Activated CD8-positive, alpha-beta T cell treated with anti-CD3 and anti-CD28 coated beads, Interleukin-2, amount 10 ng/mL, durations not matched to agents 7 days and 5 days (primary cell): ENCODE measurements at regions not wholly inside any gene's neighbourhood (a gene's known extent, or its start where the extent isn't known, plus 50 kb on each side); places are given as distances from the start of the nearest gene placed in this dataset.

ENCODE experiments used
- ATAC-seq: fragments of 150-1000 bp; cut with Tn5 transposase; one replicate; pipeline ENCODE4 v1.10.0; 2021; ENCODE audit warnings: moderate library complexity
- CTCF ChIA-PET: fragments of 350-600 bp; sonication (Branson Sonifier 250); formaldehyde crosslinking; loops from one replicate; lab custom pipeline; 2021; ENCODE audit warnings: antibody characterized with exemption; lab: Charles Lee
- POLR2A ChIA-PET: fragments of 350-600 bp; sonication (Branson Sonifier 250); formaldehyde crosslinking; loops from one replicate; lab custom pipeline; 2021; ENCODE audit warnings: antibody characterized with exemption; lab: Charles Lee
- DNase-seq: peaks from one replicate; pipeline ENCODE4 v3.0.0-alpha.2; 2020
- H3K27ac Mint-ChIP-seq: one replicate; pipeline ENCODE4 v1.8.0; 2021; ENCODE audit warnings: mild to moderate bottlenecking, mixed read lengths
- H3K27me3 Mint-ChIP-seq: one replicate; pipeline ENCODE4 v1.8.0; 2021; ENCODE audit warnings: low read depth, mixed read lengths
- H3K36me3 Mint-ChIP-seq: one replicate; pipeline ENCODE4 v1.8.0; 2021; ENCODE audit warnings: low read depth, mixed read lengths
- H3K4me1 Mint-ChIP-seq: one replicate; pipeline ENCODE4 v1.8.0; 2021; ENCODE audit warnings: low read depth, mixed read lengths
- H3K4me3 Mint-ChIP-seq: one replicate; pipeline ENCODE4 v1.8.0; 2021; ENCODE audit warnings: mild to moderate bottlenecking, mixed read lengths
- H3K9me3 Mint-ChIP-seq: one replicate; pipeline ENCODE4 v1.8.0; 2022; ENCODE audit warnings: mixed read lengths; ENCODE audit not compliant: insufficient read depth

DNA sequence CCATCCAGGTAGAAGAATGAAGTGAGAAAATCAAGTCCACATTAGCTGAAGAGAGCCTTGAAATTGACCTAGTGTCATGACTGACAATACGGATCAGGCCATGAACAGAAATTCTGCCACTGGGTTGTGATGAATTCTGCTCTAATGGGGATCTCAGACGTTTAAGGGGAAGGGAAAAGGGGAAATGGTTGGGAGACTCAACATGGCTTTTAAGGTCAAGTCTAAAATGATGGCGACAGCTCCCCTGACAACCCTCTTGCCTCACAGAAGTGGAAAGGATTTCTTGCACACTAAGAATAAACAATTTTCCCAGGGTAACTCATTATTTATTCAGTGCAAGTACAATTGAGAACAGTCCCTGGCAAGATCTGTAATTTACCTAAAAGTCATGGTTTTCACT lies 302.5 kb upstream of the ACVR2A start:
- CTCF ChIA-PET, result no interaction called here
- POLR2A ChIA-PET, result no interaction called here

DNA sequence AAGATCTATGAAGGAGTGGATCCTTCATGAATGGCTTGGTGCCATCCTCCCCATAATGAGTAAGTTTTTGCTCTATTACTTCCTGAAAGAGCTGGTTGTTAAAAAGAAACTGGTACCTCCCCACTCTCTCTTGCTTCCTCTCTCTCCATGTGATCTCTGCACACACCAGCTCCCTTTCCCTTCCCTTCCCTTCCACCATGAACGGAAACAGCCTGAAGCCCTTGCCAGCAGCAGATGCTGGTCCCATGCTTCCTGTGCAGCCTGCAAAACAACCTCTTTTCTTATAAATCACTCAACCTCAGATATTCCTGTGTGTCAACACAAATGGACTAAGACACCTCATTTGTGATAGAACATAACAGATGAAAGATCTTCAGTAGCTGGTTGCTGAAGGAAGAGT lies 303.5 kb upstream of the ACVR2A start:
- DNase-seq (no peak), ATAC-seq (no peak)
- ChIA-PET POLR2A (no interaction called here), CTCF (no interaction called here)
- no peak overlapping the region for H3K4me3 Mint-ChIP-seq
- no peak overlapping the region for H3K27ac Mint-ChIP-seq
- peaks cover 17% of the 10 kb centered on the region for H3K4me1 Mint-ChIP-seq
- H3K9me3 Mint-ChIP-seq, result peaks cover 7% of the 10 kb centered on the region
- H3K27me3 Mint-ChIP-seq, result no peaks in the 10 kb centered on the region
- H3K36me3 Mint-ChIP-seq, result no peaks in the 10 kb centered on the region

More for the DNA sequence above, 302.5 kb upstream of the ACVR2A start:
- no peak overlapping the region for H3K27ac Mint-ChIP-seq
- H3K27me3 Mint-ChIP-seq, result no peaks in the 10 kb centered on the region
- no peaks in the 10 kb centered on the region for H3K36me3 Mint-ChIP-seq
- peaks cover 19% of the 10 kb centered on the region for H3K4me1 Mint-ChIP-seq
- DNase-seq (no peak), ATAC-seq (no peak)
- peaks cover 7% of the 10 kb centered on the region for H3K9me3 Mint-ChIP-seq
- H3K4me3 Mint-ChIP-seq, result no peak overlapping the region

DNA sequence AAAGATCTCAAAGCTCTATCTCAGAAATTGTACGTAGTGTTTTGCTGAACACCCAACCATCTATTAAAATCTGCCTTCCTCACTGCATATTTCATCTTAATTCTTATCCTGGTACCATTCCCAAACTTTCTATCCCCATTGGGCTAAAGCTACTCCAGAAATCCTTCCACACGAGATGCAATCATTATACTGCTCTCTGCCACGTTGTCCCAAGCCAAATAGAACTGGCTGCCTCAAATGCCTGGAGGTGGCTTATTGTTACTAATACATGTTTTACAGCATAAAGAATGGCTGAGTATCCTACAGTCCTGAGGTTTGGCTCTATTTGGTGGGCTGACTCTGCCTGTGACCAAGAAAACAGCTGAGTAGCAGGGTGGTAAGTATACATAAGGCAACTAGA lies 306.0 kb upstream of the ACVR2A start:
- POLR2A ChIA-PET, result no interaction called here
- no peak overlapping the region for H3K4me3 Mint-ChIP-seq
- DNase-seq, result no peak
- no peaks in the 10 kb centered on the region for H3K9me3 Mint-ChIP-seq
- no peaks in the 10 kb centered on the region for H3K36me3 Mint-ChIP-seq
- no peak overlapping the region for H3K27ac Mint-ChIP-seq
- CTCF ChIA-PET, result no interaction called here
- H3K27me3 Mint-ChIP-seq, result peaks cover 3% of the 10 kb centered on the region
- H3K4me1 Mint-ChIP-seq, result peaks cover 3% of the 10 kb centered on the region
- ATAC-seq, result no peak

DNA sequence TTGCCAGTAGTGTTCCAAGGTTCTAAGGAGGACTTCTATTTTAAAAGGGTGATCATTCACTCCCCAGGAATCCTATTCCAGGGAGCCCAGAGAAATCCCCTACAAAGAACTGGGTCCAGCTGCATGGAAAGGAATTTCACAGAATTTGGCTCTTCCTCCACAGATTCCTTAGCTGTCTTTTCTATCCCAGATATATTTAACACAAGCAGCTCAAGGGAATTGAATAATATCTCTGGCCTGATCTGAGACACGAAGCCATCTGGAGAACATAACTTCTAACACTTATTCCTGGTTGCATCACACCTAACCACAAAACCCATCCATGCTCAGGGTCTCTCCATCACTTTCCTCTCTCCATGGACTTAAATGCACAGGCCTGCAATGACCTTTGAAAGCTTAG lies 306.7 kb upstream of the ACVR2A start:
- no peak for DNase-seq
- Mint-ChIP-seq H3K36me3 (no peaks in the 10 kb centered on the region), H3K4me1 (peaks cover 3% of the 10 kb centered on the region), H3K27me3 (peaks cover 6% of the 10 kb centered on the region), H3K27ac (no peak overlapping the region), H3K9me3 (no peaks in the 10 kb centered on the region), H3K4me3 (no peak overlapping the region)
- POLR2A ChIA-PET, result no interaction called here
- CTCF ChIA-PET, result no interaction called here
- no peak for ATAC-seq

DNA sequence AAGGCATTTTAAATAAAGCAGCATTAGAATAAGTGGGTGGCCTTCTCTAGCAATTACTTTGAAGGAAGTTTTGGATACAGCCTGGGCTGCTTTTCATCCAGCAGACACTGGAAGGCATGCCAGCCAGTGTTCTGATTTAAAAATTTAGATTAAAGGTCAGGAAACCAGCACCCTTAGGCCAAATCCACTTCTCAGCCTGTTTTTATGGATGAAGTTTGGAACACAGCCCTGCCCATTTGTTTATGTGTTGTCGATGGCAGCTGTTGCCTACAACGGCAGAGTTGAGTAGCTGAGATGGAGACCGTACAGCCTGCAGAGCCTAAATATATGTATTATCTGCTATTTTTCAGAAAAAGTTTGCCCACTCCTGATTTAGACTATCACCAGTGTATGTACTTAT lies 313.6 kb upstream of the ACVR2A start:
- CTCF ChIA-PET, result no interaction called here
- ATAC-seq, result no peak
- DNase-seq, result no peak
- Mint-ChIP-seq H3K4me3 (no peak overlapping the region), H3K27me3 (peaks cover 9% of the 10 kb centered on the region), H3K36me3 (no peaks in the 10 kb centered on the region), H3K4me1 (peaks cover 4% of the 10 kb centered on the region), H3K9me3 (no peaks in the 10 kb centered on the region), H3K27ac (no peak overlapping the region)
- POLR2A ChIA-PET, result no interaction called here

DNA sequence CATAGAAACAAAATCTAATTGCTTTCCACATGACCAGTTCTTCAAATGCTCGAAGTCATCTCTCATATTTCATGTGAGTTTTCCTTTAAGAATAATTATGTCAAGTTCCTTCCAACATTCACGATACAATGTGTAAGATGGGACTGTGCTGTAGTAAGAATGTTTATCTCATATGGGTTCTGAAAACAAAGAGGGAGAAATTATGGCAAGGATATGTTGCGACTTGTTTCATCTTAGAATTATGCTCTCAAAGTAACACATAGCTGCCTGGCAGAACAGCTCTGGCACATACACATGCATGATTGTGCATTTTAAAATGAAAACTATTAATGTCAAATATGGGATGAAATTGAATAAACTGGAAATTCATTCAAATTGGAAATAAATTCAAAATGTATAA lies 314.8 kb upstream of the ACVR2A start:
- ATAC-seq, result no peak
- Mint-ChIP-seq H3K36me3 (no peaks in the 10 kb centered on the region), H3K9me3 (no peaks in the 10 kb centered on the region), H3K4me1 (peaks cover 16% of the 10 kb centered on the region), H3K27me3 (peaks cover 7% of the 10 kb centered on the region), H3K4me3 (no peak overlapping the region), H3K27ac (no peak overlapping the region)
- POLR2A ChIA-PET, result no interaction called here
- CTCF ChIA-PET, result interaction anchor here (0.7 kb wide), 1 partner anchor 244 kb away, joined by 3 read pairs; no protein-coding TSS in a partner anchor
- DNase-seq, result no peak

DNA sequence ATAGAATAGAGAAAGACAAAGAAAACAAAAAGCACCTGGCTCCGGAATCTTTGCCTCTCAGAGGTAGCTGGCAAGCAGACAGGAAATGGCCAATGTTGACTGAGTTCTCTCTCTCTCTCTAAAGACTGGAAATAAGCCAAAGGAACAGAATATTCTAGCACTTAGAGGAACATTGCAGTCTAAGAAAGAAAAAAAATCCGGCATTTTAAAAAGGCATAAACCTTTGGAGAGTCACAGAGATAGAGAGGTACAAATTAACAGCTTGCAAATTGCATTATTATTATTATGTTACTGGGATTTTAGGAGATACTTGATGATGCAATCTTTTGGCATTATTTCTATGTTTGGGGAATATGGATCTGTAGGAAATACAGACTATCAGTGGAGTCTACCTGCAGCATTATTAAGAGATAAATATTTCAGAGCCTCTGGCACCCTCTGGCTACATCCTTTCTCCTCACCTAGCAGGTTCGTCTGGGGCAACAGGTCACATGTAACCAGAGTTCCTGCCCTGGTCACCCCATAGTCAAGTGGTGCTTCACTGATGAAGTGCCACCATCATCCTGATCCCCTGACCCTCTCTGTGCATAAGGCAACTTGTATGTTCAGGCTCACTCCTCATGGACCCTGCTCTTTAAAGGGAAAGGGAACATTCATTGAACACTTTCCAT lies 318.9 kb upstream of the ACVR2A start:
- DNase-seq, result no peak
- POLR2A ChIA-PET, result no interaction called here
- H3K9me3 Mint-ChIP-seq, result no peaks in the 10 kb centered on the region
- ATAC-seq, result no peak
- peaks cover 18% of the 10 kb centered on the region for H3K4me1 Mint-ChIP-seq
- H3K27ac Mint-ChIP-seq, result no peak overlapping the region
- H3K4me3 Mint-ChIP-seq, result no peak overlapping the region
- no peaks in the 10 kb centered on the region for H3K36me3 Mint-ChIP-seq
- CTCF ChIA-PET, result interaction anchor here (1.3 kb wide), 1 partner anchor 443 kb away, joined by 4 read pairs; no protein-coding TSS in a partner anchor
- H3K27me3 Mint-ChIP-seq, result peaks cover 5% of the 10 kb centered on the region

DNA sequence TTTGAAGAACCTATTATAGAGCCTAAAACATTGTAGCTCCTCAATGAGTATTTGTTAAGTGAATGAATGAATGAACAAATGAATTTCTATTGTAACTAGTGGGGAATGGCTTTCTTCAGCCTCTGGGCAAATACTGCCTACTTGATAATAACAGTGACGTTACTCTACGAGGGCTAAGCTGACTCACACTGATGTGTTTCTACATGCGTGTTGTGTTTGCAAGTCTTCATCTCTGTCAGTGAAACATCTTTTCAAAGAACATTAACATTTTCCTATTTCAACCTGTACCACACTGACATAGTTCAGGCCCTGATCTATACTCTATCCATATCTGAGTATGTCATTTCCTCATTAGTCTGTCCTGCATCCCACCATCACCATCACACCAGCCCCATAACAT lies 319.9 kb upstream of the ACVR2A start:
- Mint-ChIP-seq H3K27me3 (peaks cover 8% of the 10 kb centered on the region), H3K4me3 (no peak overlapping the region), H3K4me1 (peaks cover 18% of the 10 kb centered on the region), H3K36me3 (no peaks in the 10 kb centered on the region), H3K27ac (peak overlapping the region; percentile 36), H3K9me3 (no peaks in the 10 kb centered on the region)
- no peak for ATAC-seq
- no peak for DNase-seq
- ChIA-PET CTCF (interaction anchor here (0.8 to 1.1 kb wide), 2 partner anchors 11 to 13 kb away, joined by 3 to 4 read pairs; no protein-coding TSS in a partner anchor), POLR2A (no interaction called here)

DNA sequence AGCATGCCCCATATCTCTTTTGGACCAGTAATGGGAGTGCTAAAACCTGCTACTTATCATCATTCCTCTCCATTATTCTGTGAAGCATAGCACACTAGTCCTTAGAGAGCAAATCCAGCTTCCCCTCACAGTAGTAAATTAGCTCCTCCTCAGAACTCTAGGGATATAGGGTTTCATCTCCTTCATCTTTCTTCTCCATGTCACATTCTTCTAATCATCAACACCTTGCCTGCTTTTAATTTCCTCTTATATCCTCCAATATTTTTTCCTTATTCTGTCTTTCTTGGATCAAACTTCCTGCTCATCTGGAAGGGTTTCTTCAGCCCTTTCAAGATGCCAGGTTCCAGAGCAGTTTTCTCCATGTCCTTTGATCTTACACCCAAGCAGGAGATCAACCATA lies 321.4 kb upstream of the ACVR2A start:
- Mint-ChIP-seq H3K27ac (no peak overlapping the region), H3K4me3 (no peak overlapping the region), H3K36me3 (no peaks in the 10 kb centered on the region), H3K4me1 (peaks cover 18% of the 10 kb centered on the region), H3K27me3 (peaks cover 11% of the 10 kb centered on the region), H3K9me3 (no peaks in the 10 kb centered on the region)
- no peak for ATAC-seq
- no peak for DNase-seq
- ChIA-PET POLR2A (no interaction called here), CTCF (no interaction called here)

DNA sequence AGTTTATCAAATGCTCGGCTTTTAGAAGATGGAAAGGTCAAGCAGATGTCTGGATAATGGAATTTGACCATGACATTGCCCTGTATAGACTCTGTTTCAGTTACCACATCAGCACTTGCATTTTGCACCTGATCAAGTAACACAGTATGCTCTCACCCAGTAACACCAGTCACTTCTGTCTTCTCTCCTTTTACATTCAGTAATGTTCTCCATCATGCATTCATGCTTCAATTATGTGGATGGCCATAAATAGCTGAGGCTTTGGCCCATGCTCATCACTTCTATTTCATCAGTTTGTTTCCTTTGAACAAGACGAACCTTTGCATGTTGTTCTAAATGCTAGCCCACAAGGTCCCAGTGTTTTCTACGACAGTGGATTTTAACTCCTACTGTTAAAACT lies 322.9 kb upstream of the ACVR2A start:
- no peaks in the 10 kb centered on the region for H3K9me3 Mint-ChIP-seq
- POLR2A ChIA-PET, result no interaction called here

DNA sequence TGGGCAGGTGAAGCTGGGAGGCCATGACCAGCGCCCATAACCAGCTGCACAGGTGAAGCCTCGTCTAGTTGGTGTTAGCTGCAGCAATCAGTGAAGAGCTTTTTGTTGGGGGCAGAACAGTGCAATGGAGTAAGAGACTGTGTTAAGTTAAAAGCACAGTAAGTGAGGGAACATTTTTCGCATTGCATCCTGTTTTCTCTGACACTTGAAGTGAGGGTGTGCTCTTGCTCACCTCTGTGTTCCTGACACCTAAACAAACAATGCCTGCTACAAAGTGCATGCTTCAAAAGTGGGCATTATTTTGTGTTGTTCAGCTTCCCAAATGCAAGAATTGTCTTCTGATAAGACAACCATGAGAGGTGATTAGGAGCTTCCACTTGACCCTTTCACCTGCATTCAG lies 324.0 kb upstream of the ACVR2A start:
- Mint-ChIP-seq H3K4me1 (peaks cover 10% of the 10 kb centered on the region), H3K36me3 (no peaks in the 10 kb centered on the region), H3K27me3 (peaks cover 11% of the 10 kb centered on the region), H3K27ac (no peak overlapping the region), H3K9me3 (no peaks in the 10 kb centered on the region), H3K4me3 (no peak overlapping the region)
- CTCF ChIA-PET, result no interaction called here
- DNase-seq, result no peak
- no peak for ATAC-seq
- POLR2A ChIA-PET, result no interaction called here

More for the DNA sequence above, 322.9 kb upstream of the ACVR2A start:
- H3K27me3 Mint-ChIP-seq, result peaks cover 11% of the 10 kb centered on the region
- CTCF ChIA-PET, result no interaction called here
- DNase-seq (no peak), ATAC-seq (no peak)
- H3K27ac Mint-ChIP-seq, result no peak overlapping the region
- no peak overlapping the region for H3K4me3 Mint-ChIP-seq
- no peaks in the 10 kb centered on the region for H3K36me3 Mint-ChIP-seq
- peaks cover 18% of the 10 kb centered on the region for H3K4me1 Mint-ChIP-seq

DNA sequence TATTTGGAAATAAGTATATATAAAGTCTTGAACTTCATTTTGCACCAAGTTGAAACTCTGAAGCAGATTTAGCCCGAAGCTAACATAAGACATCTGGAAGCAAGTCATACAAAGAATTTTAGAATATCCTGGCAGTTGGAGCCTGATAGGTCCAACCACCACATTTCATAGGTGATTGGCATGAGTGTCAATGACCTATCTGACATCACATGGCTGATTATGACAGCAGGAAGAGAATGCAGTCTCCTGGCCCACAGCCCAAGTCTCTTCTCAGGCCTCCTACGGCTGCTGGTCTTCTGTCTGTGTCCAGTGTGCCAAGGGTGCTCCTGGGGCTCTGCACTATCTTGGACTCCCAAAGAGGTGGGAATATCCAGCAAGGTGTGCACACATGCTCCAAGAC lies 325.7 kb upstream of the ACVR2A start:
- no peaks in the 10 kb centered on the region for H3K9me3 Mint-ChIP-seq
- no peaks in the 10 kb centered on the region for H3K36me3 Mint-ChIP-seq
- POLR2A ChIA-PET, result no interaction called here
- no peak for ATAC-seq
- CTCF ChIA-PET, result no interaction called here
- H3K4me1 Mint-ChIP-seq, result no peaks in the 10 kb centered on the region
- no peak overlapping the region for H3K4me3 Mint-ChIP-seq
- H3K27me3 Mint-ChIP-seq, result peaks cover 8% of the 10 kb centered on the region
- H3K27ac Mint-ChIP-seq, result no peak overlapping the region
- DNase-seq, result no peak

DNA sequence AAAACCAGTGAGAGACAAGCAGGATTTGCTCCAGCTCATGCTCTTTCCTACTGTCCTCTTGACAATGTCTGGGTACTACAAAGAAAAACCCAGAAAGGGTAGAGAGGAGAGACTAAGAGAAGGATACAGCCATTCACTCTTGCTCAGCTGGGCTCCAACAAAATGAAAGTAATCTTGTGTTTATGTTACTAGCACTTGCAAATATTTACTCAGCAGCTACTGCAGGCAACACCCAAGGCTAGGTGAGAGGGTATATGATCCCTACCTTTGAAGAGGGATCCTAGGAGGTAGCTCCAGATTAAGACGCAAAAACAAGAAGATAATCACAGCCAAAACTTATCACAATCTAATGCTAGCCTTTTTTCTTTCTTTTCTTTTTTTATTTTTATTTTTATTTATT lies 329.6 kb upstream of the ACVR2A start:
- ATAC-seq (no peak), DNase-seq (no peak)
- peaks cover 7% of the 10 kb centered on the region for H3K27me3 Mint-ChIP-seq
- no peaks in the 10 kb centered on the region for H3K36me3 Mint-ChIP-seq
- ChIA-PET POLR2A (no interaction called here), CTCF (no interaction called here)
- no peaks in the 10 kb centered on the region for H3K9me3 Mint-ChIP-seq
- H3K4me3 Mint-ChIP-seq, result no peak overlapping the region
- H3K4me1 Mint-ChIP-seq, result peaks cover 7% of the 10 kb centered on the region
- H3K27ac Mint-ChIP-seq, result no peak overlapping the region
